GM12874 (cell line): ENCODE measurements at regions not wholly inside any gene's neighbourhood (a gene's known extent, or its start where the extent isn't known, plus 50 kb on each side); places are given as distances from the start of the nearest gene placed in this dataset.

Source experiments
- TF ChIP-seq, protein P1 (sequence below): IDR thresholded peaks from 2 replicates; pipeline ENCODE4 v1.5.1; 2011; ENCODE audit warnings: low read depth, mild to moderate bottlenecking, control low read depth, low read length, moderate library complexity; ENCODE audit not compliant: insufficient read depth

DNA sequence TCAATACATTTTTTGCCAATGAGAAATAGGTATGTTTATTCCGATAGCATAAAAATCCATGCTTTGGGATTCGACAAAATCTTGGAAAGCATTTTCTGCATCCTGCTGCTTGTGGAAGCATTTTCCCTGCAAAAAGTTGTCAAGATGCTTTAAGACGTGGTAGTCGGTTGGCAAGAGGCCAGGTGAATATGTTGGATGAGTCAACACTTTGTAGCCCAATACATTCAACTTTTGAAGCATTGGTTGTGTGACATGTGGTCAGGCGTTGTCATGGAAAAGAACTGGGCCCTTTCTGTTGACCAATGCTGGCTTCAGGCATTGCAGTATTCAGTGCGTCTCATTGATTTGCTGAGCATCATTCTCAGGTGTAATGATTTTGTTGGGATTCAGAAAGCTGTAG, 764.5 kb downstream of the TRIB2 start:
- TF ChIP-seq, protein P1, sequence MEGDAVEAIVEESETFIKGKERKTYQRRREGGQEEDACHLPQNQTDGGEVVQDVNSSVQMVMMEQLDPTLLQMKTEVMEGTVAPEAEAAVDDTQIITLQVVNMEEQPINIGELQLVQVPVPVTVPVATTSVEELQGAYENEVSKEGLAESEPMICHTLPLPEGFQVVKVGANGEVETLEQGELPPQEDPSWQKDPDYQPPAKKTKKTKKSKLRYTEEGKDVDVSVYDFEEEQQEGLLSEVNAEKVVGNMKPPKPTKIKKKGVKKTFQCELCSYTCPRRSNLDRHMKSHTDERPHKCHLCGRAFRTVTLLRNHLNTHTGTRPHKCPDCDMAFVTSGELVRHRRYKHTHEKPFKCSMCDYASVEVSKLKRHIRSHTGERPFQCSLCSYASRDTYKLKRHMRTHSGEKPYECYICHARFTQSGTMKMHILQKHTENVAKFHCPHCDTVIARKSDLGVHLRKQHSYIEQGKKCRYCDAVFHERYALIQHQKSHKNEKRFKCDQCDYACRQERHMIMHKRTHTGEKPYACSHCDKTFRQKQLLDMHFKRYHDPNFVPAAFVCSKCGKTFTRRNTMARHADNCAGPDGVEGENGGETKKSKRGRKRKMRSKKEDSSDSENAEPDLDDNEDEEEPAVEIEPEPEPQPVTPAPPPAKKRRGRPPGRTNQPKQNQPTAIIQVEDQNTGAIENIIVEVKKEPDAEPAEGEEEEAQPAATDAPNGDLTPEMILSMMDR: no peak

DNA sequence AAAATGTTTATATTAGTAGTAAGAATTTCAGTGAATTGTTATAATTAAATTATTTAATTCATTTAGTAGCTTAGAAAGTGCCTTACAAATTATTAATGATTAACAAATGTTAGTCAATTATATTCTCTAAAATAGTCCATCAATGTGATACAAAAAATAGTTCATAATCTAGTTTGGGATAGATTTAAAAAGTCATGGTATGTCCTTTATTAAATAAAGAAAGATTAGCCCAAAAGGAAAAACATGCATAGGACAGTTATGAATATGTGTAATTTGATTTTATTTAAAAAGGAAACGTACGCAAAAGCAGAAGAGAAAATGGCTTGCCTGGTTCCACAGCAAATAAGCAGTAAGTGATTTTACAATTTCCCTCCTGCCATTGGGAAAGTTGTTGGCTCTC, 768.5 kb downstream of the TRIB2 start:
- TF ChIP-seq, protein P1: no peak

DNA sequence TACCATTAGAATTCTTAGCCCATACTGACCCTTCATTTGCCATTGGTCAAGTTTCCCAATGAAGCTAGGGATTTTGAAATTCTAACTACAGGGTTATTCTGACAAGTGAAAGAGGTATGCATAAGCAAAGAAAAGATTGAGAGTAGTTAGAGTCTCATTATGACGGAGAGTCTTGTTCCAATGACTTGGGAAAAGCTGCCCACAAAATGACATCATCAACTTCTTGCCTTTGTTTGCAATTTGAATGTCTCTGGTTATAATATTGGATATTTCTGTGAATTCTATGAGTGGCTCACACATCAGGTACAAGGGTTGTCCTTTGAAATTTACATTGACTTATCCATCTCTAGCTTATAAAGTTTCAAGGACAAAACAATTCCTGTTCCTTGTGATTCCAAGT, 772.2 kb downstream of the TRIB2 start:
- TF ChIP-seq, protein P1: no peak

DNA sequence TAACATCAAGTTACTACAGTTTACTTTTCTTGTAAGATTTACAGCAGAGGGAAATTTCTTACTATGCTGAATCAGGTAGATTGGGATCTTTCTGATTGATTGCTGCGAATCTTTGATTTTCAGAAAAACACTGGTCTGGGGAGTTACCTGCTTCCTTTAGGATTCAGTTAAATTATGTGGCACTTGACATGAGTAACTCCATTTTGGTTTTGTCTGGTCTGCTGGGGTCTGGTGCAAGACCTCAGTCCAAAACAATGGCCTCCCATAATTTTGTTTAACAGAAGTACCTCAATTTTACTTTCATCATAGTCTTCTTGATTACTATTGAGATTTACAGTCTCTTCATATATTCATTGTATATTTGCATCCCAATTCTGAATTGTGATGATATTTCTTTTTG, 775.5 kb downstream of the TRIB2 start:
- TF ChIP-seq, protein P1: no peak

DNA sequence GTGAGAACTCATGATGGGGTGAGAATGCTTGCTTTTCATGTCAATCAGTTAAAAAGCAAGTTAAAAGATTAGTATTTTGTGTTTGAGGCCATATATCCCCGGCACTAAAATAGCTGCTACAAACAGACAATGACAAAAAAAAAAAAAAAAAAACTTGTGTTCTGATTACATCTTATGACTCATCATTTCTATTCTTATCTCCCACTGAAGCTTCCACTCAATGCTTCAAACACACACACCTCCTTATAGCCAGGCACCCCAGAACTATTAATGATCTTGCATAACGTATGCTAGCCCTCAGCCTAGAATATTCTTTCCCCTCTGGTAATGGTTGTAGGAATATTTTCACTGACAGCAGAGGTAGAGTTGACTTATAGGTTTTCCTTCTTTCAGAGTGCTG, 778.3 kb downstream of the TRIB2 start:
- TF ChIP-seq, protein P1: no peak

DNA sequence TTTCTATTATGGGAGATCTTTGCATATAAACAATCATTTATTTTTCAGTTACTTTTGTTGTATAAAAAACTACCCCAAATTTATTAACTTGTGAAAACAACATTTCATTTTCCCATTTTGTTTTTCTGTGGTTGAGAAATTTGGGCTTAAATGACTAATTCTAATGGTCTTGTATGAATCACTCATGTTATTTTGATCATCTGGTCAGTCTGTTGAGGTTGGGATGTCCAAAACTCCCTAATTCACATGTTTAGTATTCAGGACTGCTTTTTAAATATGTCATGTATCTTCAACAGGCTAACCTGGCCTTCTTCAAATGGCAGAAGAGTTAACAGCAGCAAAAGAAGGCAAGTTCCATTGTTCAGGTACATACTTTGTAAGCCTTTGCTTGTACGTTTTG, 788.1 kb downstream of the TRIB2 start:
- TF ChIP-seq, protein P1: no peak

DNA sequence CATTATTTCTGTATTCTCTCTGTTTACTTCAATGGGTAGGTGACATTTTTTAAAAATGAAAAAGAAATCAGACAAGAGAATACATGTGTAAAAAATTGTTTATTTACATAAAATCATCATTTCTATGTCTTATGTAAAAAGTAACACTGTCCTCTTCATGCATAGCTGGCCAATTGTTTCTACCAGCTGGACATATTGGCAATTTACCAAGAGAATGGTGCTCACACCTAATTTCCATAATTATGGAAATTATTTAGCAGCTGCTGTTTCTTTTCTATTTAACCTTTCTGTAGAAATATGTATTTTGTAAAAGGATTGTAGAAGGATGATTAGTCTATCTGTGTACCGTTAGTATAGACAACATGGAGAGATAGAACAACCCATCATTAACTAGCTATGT, 791.9 kb downstream of the TRIB2 start:
- TF ChIP-seq, protein P1: no peak

DNA sequence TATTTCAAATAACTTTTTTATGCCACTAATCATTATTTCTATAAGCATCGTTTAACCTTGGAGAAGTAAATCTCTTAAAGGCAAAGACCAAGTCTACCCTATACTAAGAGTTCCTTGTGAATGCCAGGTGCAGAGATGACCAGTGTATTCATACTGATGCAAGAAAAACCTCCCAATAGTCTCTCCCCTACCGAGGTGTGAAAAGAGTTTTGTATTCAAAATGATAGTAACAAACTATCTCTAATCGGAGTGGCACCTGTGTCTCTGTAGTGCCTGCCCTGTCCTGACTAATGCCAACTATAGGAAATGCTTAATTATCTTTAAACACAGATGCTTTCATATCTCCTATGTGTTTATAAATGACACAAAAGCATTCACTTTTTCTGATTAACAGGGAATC, 798.5 kb downstream of the TRIB2 start:
- TF ChIP-seq, protein P1: no peak
